Skeletal muscle tissue (tissue), 3 donors: ENCODE measurements at regions not wholly inside any gene's neighbourhood (a gene's known extent, or its start where the extent isn't known, plus 50 kb on each side); places are given as distances from the start of the nearest gene placed in this dataset.

Experiments used
- H3K27ac ChIP-seq: one replicate; pipeline ENCODE4 v1.7.0; 2013; ENCODE audit warnings: mild to moderate bottlenecking, low read depth, low read length, inconsistent platforms
- H3K27me3 ChIP-seq, 3 donors: one replicate each; pipeline ENCODE4 v1.7.0; 2013; ENCODE audit warnings: low read length in 3 of 3; ENCODE audit not compliant: control insufficient read depth in 3 of 3, insufficient read depth in 3 of 3
- H3K36me3 ChIP-seq, 3 donors: one replicate each; pipeline ENCODE4 v1.7.0; 2013; ENCODE audit warnings: low read length in 3 of 3; ENCODE audit not compliant: control insufficient read depth in 3 of 3, insufficient read depth in 3 of 3
- H3K4me1 ChIP-seq, 3 donors: one replicate each; pipeline ENCODE4 v1.7.0; 2013; ENCODE audit warnings: low read length in 3 of 3, mild to moderate bottlenecking in 3 of 3; ENCODE audit not compliant: control insufficient read depth in 3 of 3, insufficient read depth in 3 of 3
- H3K4me3 ChIP-seq, 3 donors: one replicate each; pipeline ENCODE4 v1.7.0; 2013; ENCODE audit warnings: low read length in 3 of 3
- H3K9ac ChIP-seq, 3 donors: one replicate each; pipeline ENCODE4 v1.7.0; 2013; ENCODE audit warnings: low read length in 3 of 3, mild to moderate bottlenecking in 3 of 3, moderate library complexity in 2 of 3, low read depth in 1 of 3
- H3K9me3 ChIP-seq, 3 donors: one replicate each; pipeline ENCODE4 v1.7.0; 2013; ENCODE audit warnings: low read length in 3 of 3; ENCODE audit not compliant: control insufficient read depth in 3 of 3
- donor health status: Osteomylitis.

DNA sequence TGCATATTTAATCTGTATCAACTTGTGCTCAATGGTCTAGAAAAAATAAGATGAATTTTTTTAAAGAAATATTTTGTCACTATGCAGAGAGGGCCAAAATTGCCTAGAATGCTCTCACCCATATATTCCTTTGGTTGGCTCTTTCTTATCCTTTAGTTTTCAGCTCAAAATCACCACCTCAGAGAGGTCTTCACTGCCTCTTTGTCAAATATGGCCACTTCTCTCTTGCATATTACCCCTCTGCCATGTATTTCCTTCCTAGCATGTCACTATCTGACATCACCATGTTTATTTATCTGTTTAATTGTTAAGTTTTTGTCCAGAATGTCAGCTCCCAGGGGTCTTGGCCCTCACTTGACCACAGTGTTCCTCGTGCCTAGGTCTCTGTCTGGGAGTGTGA, 535.2 kb upstream of the CDH2 start:
- no peaks in the 10 kb centered on the region for H3K27me3 ChIP-seq
- no peak overlapping the region for H3K27ac ChIP-seq
- no peaks in the 10 kb centered on the region for H3K9me3 ChIP-seq
- no peaks in the 10 kb centered on the region for H3K36me3 ChIP-seq
- H3K4me1 ChIP-seq, result no peaks in the 10 kb centered on the region
- no peak overlapping the region for H3K9ac ChIP-seq
- no peak overlapping the region for H3K4me3 ChIP-seq

DNA sequence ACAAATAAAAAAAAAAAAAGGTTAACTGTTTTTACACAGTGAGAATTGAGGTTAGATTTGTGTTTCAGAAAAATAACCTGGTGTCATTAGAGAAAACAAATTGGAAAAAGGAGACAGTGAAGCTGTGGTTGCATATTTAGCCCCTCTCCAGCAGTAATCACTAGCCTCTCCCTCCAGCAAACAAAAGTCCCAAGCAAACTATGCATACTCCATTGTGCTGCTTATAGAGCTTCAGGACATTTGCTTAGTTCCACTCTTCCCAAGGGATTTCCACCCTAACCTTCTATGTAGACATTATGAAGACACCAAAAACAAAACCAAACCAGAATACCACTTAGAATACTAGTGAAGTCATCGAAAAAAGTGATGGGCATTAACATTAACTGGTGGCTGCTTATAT, 534.2 kb upstream of the CDH2 start:
- Histone ChIP-seq H3K9ac (no peak overlapping the region), H3K27me3 (no peaks in the 10 kb centered on the region), H3K4me1 (no peaks in the 10 kb centered on the region), H3K27ac (no peak overlapping the region), H3K9me3 (no peaks in the 10 kb centered on the region), H3K36me3 (no peaks in the 10 kb centered on the region), H3K4me3 (no peak overlapping the region)

DNA sequence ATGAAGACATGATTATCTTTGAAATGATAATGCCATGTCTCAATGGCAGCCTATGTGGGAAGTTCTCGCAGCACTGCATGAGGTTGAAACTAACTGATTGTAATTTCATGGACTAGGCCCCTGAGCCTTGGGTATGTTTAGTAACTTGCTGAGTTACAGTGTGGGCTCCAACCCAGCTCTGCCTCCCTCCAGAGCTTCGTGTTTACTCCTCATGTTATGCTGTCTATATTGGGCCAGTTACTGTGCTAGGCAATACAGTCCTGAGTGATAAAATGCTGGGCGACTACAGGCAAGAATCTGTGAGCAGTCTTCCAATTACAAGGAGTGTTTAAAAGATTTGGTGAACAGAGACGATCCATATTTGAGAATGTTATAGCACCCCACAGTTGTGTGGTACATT, 530.1 kb upstream of the CDH2 start:
- Histone ChIP-seq H3K4me3 (no peak overlapping the region), H3K4me1 (no peaks in the 10 kb centered on the region), H3K27me3 (no peaks in the 10 kb centered on the region), H3K36me3 (no peaks in the 10 kb centered on the region), H3K27ac (no peak overlapping the region), H3K9me3 (no peaks in the 10 kb centered on the region), H3K9ac (no peak overlapping the region)

DNA sequence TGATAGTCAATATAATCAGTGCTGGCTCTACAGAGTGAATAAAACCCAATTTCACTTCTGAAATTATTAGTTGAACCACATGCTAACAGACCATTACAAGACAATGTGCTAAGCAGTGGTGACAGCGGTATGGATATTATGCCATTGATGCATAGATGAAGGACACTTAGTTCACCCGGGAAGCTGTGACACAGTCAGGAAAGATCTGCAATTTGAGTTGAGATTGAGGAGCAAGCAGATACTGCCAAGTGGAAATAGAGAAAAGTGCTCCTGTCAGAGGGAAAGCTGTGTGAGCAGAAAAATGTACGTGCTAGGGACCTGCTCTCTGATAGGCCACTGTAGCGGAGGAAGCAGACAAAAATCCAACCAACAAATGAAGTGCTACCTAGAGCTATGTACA, 529.5 kb upstream of the CDH2 start:
- Histone ChIP-seq H3K27ac (no peak overlapping the region), H3K4me1 (no peaks in the 10 kb centered on the region), H3K9me3 (no peaks in the 10 kb centered on the region), H3K9ac (no peak overlapping the region), H3K36me3 (no peaks in the 10 kb centered on the region), H3K27me3 (no peaks in the 10 kb centered on the region), H3K4me3 (no peak overlapping the region)

DNA sequence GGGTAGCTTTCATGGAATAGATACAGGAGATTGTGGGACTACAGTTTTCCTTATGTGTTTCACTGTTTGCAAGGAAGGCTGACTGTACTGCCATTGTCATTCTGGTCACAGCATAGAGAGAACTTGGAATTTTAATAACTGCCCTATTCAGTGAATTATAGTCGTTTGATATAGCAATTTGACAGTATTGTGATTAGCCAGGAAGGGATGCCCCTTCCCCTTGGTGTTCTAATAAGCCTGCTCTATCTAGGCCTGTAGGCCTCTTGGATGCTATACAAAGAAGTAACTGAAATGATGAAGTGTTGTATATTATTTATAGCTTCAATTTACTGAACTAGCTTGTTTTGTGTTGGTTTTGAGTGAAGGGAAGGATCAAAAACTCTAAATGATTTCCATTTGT, 528.6 kb upstream of the CDH2 start:
- no peak overlapping the region for H3K9ac ChIP-seq
- H3K9me3 ChIP-seq, result no peaks in the 10 kb centered on the region
- no peak overlapping the region for H3K27ac ChIP-seq
- no peaks in the 10 kb centered on the region for H3K4me1 ChIP-seq
- no peaks in the 10 kb centered on the region for H3K36me3 ChIP-seq
- H3K27me3 ChIP-seq, result no peaks in the 10 kb centered on the region
- H3K4me3 ChIP-seq, result no peak overlapping the region

DNA sequence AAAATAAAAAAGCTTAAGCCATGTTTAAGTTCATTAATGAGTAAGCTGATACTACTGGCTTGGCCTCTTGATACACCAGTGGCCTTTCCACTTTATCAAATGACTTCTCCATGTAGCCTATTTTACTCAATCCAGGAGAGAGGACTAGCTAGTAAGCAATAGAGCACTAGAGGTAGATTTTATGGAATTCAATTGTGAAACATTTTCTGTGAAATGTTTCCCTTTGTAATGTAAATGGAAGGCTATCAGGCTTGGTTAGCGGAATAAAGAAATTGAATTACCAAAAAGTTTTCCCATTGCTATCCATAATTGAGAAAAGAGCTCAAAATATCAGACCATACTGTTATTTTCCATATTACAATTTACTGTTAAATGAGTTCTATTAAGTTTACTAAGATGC, 515.4 kb upstream of the CDH2 start:
- no peaks in the 10 kb centered on the region for H3K9me3 ChIP-seq
- H3K27ac ChIP-seq, result no peak overlapping the region
- no peaks in the 10 kb centered on the region for H3K27me3 ChIP-seq
- no peaks in the 10 kb centered on the region for H3K36me3 ChIP-seq
- no peak overlapping the region for H3K4me3 ChIP-seq
- H3K9ac ChIP-seq, result no peak overlapping the region
- no peaks in the 10 kb centered on the region for H3K4me1 ChIP-seq

DNA sequence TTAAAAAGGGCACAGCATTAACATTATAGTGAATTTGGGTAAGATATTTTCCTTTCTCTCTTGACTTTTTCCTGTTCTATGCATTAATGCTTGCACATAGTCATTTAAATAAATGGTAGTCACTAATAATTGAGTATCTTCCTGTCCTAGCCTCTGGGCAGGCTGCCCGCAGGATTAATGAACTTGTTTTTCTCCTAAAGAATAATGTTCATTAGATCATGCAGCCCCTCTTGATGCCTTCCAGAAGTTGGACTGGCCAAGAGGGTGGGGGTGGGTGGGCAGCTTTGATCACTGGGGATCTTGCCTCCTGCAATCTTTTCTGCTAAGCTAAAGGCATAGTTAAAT, 514.5 kb upstream of the CDH2 start:
- no peak overlapping the region for H3K4me3 ChIP-seq
- no peak overlapping the region for H3K27ac ChIP-seq
- H3K27me3 ChIP-seq, result no peaks in the 10 kb centered on the region
- no peak overlapping the region for H3K9ac ChIP-seq
- H3K4me1 ChIP-seq, result no peaks in the 10 kb centered on the region
- H3K36me3 ChIP-seq, result no peaks in the 10 kb centered on the region
- H3K9me3 ChIP-seq, result no peaks in the 10 kb centered on the region

DNA sequence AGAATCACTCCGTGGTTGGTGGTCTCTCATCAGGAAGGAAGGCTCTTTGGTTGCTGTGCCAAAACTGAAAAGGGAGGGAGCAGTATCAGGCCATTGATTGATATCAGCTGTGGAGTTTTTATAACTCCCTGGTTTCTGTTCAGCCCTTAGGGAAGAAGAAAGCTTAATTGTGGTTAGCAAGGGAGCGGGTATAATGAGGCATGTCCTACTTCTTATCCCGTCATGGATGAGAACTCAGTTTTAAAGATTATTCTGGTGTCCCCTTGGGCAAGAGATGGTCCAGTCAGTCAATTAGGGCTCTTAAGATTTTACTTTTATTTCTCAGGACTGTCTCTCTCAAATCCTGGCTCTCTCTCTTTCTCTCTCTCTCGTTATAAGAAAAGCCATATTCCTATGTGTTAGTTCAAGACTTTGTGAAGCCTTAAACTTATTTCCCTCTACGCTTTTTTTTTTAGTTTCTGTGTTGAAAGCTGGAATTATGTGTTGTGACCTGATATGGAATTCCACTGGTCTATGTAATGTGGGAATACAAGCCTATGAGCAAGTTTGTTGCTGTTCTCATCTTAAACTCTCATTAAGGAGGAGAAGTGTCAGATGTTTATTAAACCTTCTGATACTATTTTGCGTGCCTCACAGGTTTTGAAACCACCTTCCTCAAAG, 514.0 kb upstream of the CDH2 start:
- Histone ChIP-seq H3K27me3 (no peaks in the 10 kb centered on the region), H3K4me1 (no peaks in the 10 kb centered on the region), H3K36me3 (no peaks in the 10 kb centered on the region), H3K4me3 (no peak overlapping the region), H3K9ac (no peak overlapping the region), H3K9me3 (no peaks in the 10 kb centered on the region), H3K27ac (no peak overlapping the region)

DNA sequence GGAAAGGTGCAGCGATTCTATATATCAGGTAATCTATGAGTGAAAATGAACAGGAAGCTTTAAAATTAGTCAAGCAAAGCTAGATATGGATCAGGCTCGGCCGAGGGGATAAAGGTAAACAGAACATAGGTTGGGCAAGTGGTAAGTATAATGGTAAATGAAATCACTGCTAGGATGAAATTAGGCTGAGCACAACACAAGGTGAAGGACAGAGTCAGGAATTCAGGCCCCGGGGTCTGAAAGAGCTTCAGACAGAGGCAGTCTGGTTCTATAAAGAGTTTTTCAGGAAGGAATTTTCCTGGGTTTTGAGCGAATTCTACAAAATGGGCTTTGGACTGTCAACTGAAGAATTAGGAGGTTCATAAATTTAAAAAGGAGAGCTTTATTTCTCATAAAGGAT, 513.2 kb upstream of the CDH2 start:
- no peak overlapping the region for H3K4me3 ChIP-seq
- no peak overlapping the region for H3K27ac ChIP-seq
- no peaks in the 10 kb centered on the region for H3K9me3 ChIP-seq
- no peak overlapping the region for H3K9ac ChIP-seq
- no peaks in the 10 kb centered on the region for H3K27me3 ChIP-seq
- H3K36me3 ChIP-seq, result no peaks in the 10 kb centered on the region
- H3K4me1 ChIP-seq, result no peaks in the 10 kb centered on the region

DNA sequence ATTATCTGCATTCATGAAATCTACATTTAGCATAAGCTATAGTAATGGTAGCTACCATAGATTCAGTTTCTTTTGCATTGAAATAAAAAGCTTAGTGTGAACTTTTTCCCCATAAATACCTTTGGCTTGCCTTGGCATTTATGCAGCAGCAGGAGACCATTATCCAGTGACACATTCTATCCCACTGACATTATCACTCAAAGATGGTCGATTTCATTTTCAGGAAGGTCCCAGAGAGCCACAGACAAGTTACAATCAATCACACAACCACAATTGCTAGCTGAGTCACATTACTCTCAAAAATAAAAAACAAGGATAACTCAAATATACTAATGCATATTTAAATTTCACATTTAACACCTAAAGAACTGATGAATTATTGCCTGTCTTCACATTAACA, 512.7 kb upstream of the CDH2 start:
- no peaks in the 10 kb centered on the region for H3K4me1 ChIP-seq
- H3K9ac ChIP-seq, result no peak overlapping the region
- no peak overlapping the region for H3K4me3 ChIP-seq
- no peaks in the 10 kb centered on the region for H3K36me3 ChIP-seq
- no peak overlapping the region for H3K27ac ChIP-seq
- H3K9me3 ChIP-seq, result no peaks in the 10 kb centered on the region
- H3K27me3 ChIP-seq, result no peaks in the 10 kb centered on the region
